ENCODE measurements at regions not wholly inside any gene's neighbourhood (a gene's known extent, or its start where the extent isn't known, plus 50 kb on each side); places are given as distances from the start of the nearest gene placed in this dataset.

DNA sequence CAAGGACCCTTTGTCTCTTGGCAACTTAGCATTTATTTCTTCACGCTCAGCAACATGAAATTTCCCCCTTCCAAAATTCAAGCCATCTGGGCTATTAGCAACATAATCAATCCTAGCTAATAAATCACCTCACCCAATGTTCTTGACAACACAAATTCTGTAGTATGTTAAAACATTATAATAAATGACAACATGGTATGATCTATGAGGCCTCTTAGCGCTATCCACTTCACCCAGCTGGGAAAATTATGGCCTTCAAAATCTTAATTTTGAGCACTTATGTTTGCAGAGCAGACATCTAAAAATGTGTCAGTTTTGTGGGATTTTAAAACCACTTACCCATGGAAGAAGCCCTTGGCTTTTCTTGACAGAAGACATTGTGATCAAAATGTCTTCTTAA, 181.9 kb downstream of the HDGFL1 start:
- H3K4me3 ChIP-seq (ENCODE audit: low read length): no peak overlapping the region
- TF ChIP-seq, protein P1, sequence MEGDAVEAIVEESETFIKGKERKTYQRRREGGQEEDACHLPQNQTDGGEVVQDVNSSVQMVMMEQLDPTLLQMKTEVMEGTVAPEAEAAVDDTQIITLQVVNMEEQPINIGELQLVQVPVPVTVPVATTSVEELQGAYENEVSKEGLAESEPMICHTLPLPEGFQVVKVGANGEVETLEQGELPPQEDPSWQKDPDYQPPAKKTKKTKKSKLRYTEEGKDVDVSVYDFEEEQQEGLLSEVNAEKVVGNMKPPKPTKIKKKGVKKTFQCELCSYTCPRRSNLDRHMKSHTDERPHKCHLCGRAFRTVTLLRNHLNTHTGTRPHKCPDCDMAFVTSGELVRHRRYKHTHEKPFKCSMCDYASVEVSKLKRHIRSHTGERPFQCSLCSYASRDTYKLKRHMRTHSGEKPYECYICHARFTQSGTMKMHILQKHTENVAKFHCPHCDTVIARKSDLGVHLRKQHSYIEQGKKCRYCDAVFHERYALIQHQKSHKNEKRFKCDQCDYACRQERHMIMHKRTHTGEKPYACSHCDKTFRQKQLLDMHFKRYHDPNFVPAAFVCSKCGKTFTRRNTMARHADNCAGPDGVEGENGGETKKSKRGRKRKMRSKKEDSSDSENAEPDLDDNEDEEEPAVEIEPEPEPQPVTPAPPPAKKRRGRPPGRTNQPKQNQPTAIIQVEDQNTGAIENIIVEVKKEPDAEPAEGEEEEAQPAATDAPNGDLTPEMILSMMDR (conservative IDR thresholded peaks at IDR 0.05; ENCODE audit: low read depth, low read length): no peak
- DNase-seq (ENCODE audit: low read depth): no peak

DNA sequence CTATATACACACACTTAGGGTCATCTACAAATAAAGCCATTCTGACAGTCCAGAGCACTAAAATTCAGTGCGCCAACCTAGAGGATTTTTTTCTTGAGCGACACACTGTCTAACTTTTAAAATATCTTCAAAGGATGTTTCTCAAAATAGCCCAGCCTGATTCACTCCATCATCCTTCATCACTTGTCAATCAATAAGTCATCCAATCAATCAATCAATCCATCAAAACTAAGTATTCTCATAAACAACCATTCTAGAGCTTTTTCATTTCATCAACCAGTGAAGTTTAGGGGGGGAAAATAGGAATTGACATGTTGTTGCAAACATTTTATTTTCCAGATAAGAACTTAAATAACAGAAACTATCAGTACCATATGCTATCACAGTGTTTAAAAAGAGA, 183.2 kb downstream of the HDGFL1 start:
- TF ChIP-seq, protein P1 (conservative IDR thresholded peaks at IDR 0.05; ENCODE audit: low read depth, low read length): no peak
- no peak for DNase-seq (ENCODE audit: low read depth)
- no peak overlapping the region for H3K4me3 ChIP-seq (ENCODE audit: low read length)

DNA sequence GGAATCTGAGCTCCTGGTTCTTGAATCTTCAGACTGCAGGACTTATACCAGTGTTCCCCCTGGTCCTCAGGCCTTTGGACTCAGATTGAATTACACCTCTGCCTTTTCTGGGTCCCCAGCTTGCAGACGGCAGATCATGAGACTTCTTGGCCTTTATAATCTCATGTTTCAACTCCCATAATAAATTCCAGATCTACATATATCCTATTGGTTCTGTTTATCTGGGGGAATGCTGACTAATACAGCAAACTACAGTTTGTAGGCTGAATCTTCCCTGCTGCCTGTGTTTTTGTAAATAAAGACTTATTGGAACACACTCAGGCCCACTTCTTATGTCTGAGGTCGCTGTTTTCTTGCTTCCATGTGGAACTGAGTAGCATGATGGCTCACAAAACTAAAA, 184.7 kb downstream of the HDGFL1 start:
- TF ChIP-seq, protein P1 (conservative IDR thresholded peaks at IDR 0.05; ENCODE audit: low read depth, low read length): no peak
- no peak for DNase-seq (ENCODE audit: low read depth)
- H3K4me3 ChIP-seq (ENCODE audit: low read length): no peak overlapping the region

DNA sequence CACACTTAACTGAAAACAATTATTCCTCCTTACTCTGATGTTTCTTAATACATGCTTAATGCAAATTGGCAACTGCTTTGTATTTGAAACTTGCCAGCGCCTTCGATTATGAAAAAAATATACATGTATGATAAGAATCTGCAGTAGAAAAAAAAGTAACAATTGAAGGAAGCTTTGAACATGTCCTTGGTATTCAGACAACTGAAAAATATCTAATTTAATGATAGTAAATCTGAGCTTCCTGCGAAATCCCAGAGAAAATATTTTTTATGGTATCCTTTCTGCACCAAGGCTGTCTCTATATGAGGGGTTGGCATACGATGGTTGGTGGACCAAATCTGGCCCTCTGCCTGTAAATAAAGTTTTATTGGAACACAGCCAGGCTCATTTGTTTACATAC, 186.2 kb downstream of the HDGFL1 start:
- TF ChIP-seq, protein P1 (conservative IDR thresholded peaks at IDR 0.05; ENCODE audit: low read depth, low read length): no peak
- H3K4me3 ChIP-seq (ENCODE audit: low read length): no peak overlapping the region
- no peak for DNase-seq (ENCODE audit: low read depth)

DNA sequence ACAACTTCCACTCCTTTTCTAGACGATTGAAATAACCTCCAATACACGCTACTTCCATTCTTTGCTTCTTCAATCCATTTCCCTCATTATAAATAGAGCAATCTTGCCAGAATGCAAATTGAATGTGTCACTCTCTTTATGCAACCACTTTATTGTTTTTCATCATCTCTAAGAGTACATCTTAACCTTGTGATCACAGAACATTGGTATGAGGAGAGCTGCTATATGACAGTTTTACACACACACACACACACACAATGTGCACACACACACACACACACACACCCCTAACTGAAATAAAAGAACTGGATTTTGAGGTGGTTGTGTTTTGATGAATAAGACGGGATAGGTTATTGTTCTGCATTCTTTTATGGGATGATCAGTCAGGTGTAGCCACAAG, 187.0 kb downstream of the HDGFL1 start:
- TF ChIP-seq, protein P1 (conservative IDR thresholded peaks at IDR 0.05; ENCODE audit: low read depth, low read length): no peak
- DNase-seq (ENCODE audit: low read depth): no peak

DNA sequence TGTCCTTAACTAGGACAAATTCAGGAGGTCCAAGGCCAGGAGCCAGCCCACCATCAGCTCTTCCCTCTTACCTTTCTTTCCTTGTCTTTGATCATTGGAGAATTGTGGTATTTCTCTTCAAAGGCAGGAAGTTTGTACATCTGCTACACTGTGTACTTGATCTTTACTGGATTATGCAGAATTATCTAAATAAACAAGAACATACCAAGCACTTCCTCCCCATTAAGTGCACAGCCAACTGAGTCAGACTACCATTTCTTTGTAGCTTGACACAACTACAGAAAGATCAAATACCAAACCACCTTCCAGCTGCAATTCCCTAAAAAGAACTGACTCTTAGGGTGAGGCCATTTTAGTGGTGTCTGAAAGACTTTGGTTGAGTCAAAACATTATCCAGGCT, 195.1 kb downstream of the HDGFL1 start:
- DNase-seq (ENCODE audit: low read depth): no peak
- H3K4me3 ChIP-seq (ENCODE audit: low read length): no peak overlapping the region
- TF ChIP-seq, protein P1 (conservative IDR thresholded peaks at IDR 0.05; ENCODE audit: low read depth, low read length): no peak

More for the DNA sequence above, 187.0 kb downstream of the HDGFL1 start:
- H3K4me3 ChIP-seq (ENCODE audit: low read length): no peak overlapping the region

DNA sequence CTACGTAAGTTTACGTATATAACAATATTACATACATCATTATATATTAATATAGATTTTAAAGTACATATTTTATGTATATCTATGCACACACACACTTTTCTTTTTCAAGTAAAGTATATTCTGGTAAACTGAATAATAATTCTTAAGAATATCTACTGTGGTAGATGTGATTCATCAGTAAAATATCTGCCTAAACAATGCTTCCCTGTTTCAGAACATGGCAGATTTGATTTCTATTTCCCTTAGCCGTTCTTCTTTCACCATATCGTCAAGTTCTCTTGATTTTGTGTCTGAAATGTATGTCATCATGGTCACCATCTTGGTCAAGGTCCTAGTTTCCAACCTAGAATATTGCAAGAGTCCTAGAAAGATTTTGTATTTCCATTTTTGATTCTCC, 195.6 kb downstream of the HDGFL1 start:
- no peak for DNase-seq (ENCODE audit: low read depth)
- H3K4me3 ChIP-seq (ENCODE audit: low read length): no peak overlapping the region
- TF ChIP-seq, protein P1 (conservative IDR thresholded peaks at IDR 0.05; ENCODE audit: low read depth, low read length): no peak
